ENCODE measurements at regions not wholly inside any gene's neighbourhood (a gene's known extent, or its start where the extent isn't known, plus 50 kb on each side); places are given as distances from the start of the nearest gene placed in this dataset.
A peak's percentile ranks its signal among the peaks of the same experiment; 100 is the strongest.

DNA sequence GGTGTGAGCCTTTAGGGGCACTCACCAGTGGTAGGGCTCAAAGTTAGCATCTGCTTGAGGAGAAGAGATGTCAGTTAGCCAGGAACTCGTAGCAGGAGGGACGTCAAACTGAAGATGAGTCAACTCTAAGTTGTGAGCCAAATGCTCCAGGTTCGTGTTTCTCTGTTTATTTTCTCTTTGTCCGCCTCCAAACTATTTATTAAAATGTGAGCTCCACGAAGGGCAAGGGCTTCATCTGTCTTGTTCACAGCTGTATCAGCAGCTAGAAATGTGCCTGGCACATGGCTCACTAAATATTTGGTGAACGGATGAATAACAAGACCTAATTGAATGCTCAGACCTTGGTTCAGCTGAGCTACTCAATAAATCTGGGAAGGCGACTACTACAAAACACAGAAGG, 248.9 kb downstream of the BCOR start:
- Mint-ChIP-seq H3K4me3 (no peak overlapping the region), H3K27ac (no peak overlapping the region; a peak in 1 of 7 replicates), H3K4me1 (peaks cover 44 to 54% of the 10 kb centered on the region in 2 experiments), H3K9me3 (peaks cover 65 to 70% of the 10 kb centered on the region in 2 experiments), H3K27me3 (ENCODE audit: low read depth) (no peaks in the 10 kb centered on the region), H3K36me3 (ENCODE audit: insufficient read depth in 1 of 3, low read depth in 3 of 3) (peaks cover 5 to 10% (median 9%) of the 10 kb centered on the region in 3 experiments)
- Histone ChIP-seq H3K27me3 (ENCODE audit: insufficient read depth, low read length) (no peaks in the 10 kb centered on the region), H2BK20ac (ENCODE audit: low read depth, low read length, poor library complexity, severe bottlenecking) (no peak overlapping the region), H3K79me1 (ENCODE audit: insufficient read depth, low read depth, low read length, poor library complexity, severe bottlenecking) (no peaks in the 10 kb centered on the region), H3K56ac (ENCODE audit: insufficient read length, low read depth, low read length) (no peak overlapping the region), H2BK120ac (ENCODE audit: low read depth, low read length, poor library complexity, severe bottlenecking) (no peak overlapping the region), H4K8ac (replicated peaks; ENCODE audit: insufficient read length, low read depth, low read length) (no peak overlapping the region), H3K23me2 (ENCODE audit: insufficient read length, low read depth, low read length, poor library complexity, severe bottlenecking) (no peaks in the 10 kb centered on the region), H3K9ac (ENCODE audit: extremely low read depth, insufficient read length, low read length) (no peak overlapping the region), H3K4me2 (ENCODE audit: insufficient read depth, insufficient read length, low read length) (no peak overlapping the region), H3T11ph (ENCODE audit: low read length) (no peak overlapping the region), H2AFZ (ENCODE audit: low read length) (no peak overlapping the region), H4K5ac (ENCODE audit: insufficient read length, low read depth, low read length) (no peak overlapping the region), H3K4me1 (ENCODE audit: insufficient read depth, low read length) (peaks cover 27% of the 10 kb centered on the region; the same call in 1 of the 2 replicates), H3K18ac (ENCODE audit: insufficient read length, low read depth, low read length) (no peak overlapping the region), H2AK5ac (ENCODE audit: insufficient read length, low read length) (no peak overlapping the region), H3K4ac (ENCODE audit: low read depth, low read length) (no peak overlapping the region), H4K91ac (ENCODE audit: insufficient read length, low read depth, low read length) (no peak overlapping the region), H4K20me1 (ENCODE audit: control insufficient read depth, insufficient read depth, insufficient read length) (no peaks in the 10 kb centered on the region), H3K23ac (ENCODE audit: insufficient read length, low read depth, low read length) (no peak overlapping the region), H3K79me2 (ENCODE audit: insufficient read depth, low read length) (no peaks in the 10 kb centered on the region), H2BK5ac (ENCODE audit: insufficient read length, low read length) (no peak overlapping the region), H3K14ac (ENCODE audit: insufficient read depth, low read length) (no peak overlapping the region), H3K9me3 (ENCODE audit: control insufficient read depth, low read depth, low read length) (no peaks in the 10 kb centered on the region), H3K27ac (ENCODE audit: insufficient read length, low read depth, low read length) (no peak overlapping the region), H2BK15ac (ENCODE audit: low read depth, low read length) (no peak overlapping the region), H2BK12ac (ENCODE audit: insufficient read length, low read depth, low read length) (peak overlapping the region; percentile 33)
- DNase-seq: no peak
- TF ChIP-seq CTCF (conservative IDR thresholded peaks at IDR 0.05): no peak
- no CpG with 5 or more reads among the region's 7 CpGs for WGBS (ENCODE audit: extremely low coverage, insufficient read length, low lambda C conversion rate)

All from H9 (cell line).